H1 (cell line): ENCODE measurements at regions not wholly inside any gene's neighbourhood (a gene's known extent, or its start where the extent isn't known, plus 50 kb on each side); places are given as distances from the start of the nearest gene placed in this dataset.

Source experiments
- EP300 ChIP-seq, 2 experiments: IDR thresholded peaks; 1 replicate in 1 of 2; 2 replicates in 1 of 2; pipeline ENCODE4 v1.6.1; 2011 to 2012; ENCODE audit warnings: low read depth in 2 of 2, low read length in 2 of 2, mild to moderate bottlenecking in 2 of 2, borderline replicate concordance in 1 of 2, inconsistent platforms in 1 of 2, moderate library complexity in 1 of 2
- TF ChIP-seq, protein P1 (sequence below): IDR thresholded peaks from 2 replicates; pipeline ENCODE4 v1.6.1; 2012; ENCODE audit warnings: low read length, inconsistent platforms

DNA sequence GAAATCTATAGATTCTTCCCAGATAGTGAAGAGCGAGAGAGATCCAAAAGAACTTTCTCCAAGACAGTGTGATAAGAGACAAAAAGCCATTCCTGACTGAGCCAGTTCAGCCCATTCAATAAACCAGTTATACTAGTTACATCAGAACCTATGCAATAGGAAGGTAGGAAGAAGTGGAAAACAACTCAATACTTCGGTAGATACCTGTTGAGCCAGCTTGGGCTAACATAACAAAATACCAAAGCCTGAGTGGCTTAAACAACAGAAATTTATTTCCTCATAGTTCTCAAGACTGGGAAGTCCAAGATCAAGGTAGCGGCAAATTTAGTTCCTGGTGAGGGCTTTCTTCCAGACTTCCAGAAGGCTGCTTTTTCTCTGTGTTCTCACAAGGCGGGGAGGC, 214.5 kb upstream of the GRAMD2B start (continued):
- TF ChIP-seq, protein P1, sequence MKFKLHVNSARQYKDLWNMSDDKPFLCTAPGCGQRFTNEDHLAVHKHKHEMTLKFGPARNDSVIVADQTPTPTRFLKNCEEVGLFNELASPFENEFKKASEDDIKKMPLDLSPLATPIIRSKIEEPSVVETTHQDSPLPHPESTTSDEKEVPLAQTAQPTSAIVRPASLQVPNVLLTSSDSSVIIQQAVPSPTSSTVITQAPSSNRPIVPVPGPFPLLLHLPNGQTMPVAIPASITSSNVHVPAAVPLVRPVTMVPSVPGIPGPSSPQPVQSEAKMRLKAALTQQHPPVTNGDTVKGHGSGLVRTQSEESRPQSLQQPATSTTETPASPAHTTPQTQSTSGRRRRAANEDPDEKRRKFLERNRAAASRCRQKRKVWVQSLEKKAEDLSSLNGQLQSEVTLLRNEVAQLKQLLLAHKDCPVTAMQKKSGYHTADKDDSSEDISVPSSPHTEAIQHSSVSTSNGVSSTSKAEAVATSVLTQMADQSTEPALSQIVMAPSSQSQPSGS, result no peak
- no peak for TF ChIP-seq EP300 (IDR thresholded peaks at IDR 0.05; ENCODE audit: borderline replicate concordance in 1 of 2, low read depth in 2 of 2, low read length in 2 of 2)
- TF ChIP-seq, all 59 proteins: peak for 0
